Activated CD8-positive, alpha-beta T cell treated with anti-CD3 and anti-CD28 coated beads for 36 hours (primary cell): ENCODE measurements at regions not wholly inside any gene's neighbourhood (a gene's known extent, or its start where the extent isn't known, plus 50 kb on each side); places are given as distances from the start of the nearest gene placed in this dataset.

ENCODE experiments used
- ATAC-seq: fragments of 200-7000 bp; cut with Tn5 transposase; one replicate; pipeline ENCODE4 v1.10.0; 2021; ENCODE audit warnings: mild to moderate bottlenecking, moderate library complexity
- CTCF ChIA-PET: fragments of 350-600 bp; sonication (Branson Sonifier 250); formaldehyde crosslinking; loops from one replicate; lab custom pipeline; 2021; ENCODE audit warnings: antibody characterized with exemption; lab: Charles Lee
- POLR2A ChIA-PET: fragments of 350-600 bp; sonication (Branson Sonifier 250); formaldehyde crosslinking; loops from one replicate; lab custom pipeline; 2021; ENCODE audit warnings: antibody characterized with exemption; lab: Charles Lee
- DNase-seq: peaks from one replicate; pipeline ENCODE4 v3.0.0-alpha.2; 2020
- H3K27ac Mint-ChIP-seq: one replicate; pipeline ENCODE4 v1.8.0; 2021; ENCODE audit warnings: mild to moderate bottlenecking, mixed read lengths
- H3K27me3 Mint-ChIP-seq: one replicate; pipeline ENCODE4 v1.8.0; 2021; ENCODE audit warnings: mixed read lengths
- H3K36me3 Mint-ChIP-seq: one replicate; pipeline ENCODE4 v1.8.0; 2021; ENCODE audit warnings: low read depth, mixed read lengths
- H3K4me1 Mint-ChIP-seq: one replicate; pipeline ENCODE4 v1.8.0; 2021; ENCODE audit warnings: low read depth, mixed read lengths
- H3K4me3 Mint-ChIP-seq: one replicate; pipeline ENCODE4 v1.8.0; 2021; ENCODE audit warnings: mild to moderate bottlenecking, moderate library complexity, mixed read lengths
- H3K9me3 Mint-ChIP-seq: one replicate; pipeline ENCODE4 v1.8.0; 2021; ENCODE audit warnings: mixed read lengths
- CTCF ChIP-seq: fragments of 200-600 bp; IDR thresholded peaks from one replicate; pipeline ENCODE4 v1.8.0; 2022; ENCODE audit warnings: antibody characterized with exemption, mild to moderate bottlenecking
- intact Hi-C: fragments of 100-400 bp; cut with micrococcal nuclease; formaldehyde crosslinking; loops from one replicate; pipeline ENCODE4 v1.10.0; 2022

- ATAC-seq, result no peak
- Mint-ChIP-seq H3K36me3 (no peaks in the 10 kb centered on the region), H3K27me3 (peaks cover 18% of the 10 kb centered on the region), H3K4me3 (no peak overlapping the region), H3K4me1 (no peaks in the 10 kb centered on the region), H3K27ac (no peak overlapping the region), H3K9me3 (no peaks in the 10 kb centered on the region)
- ChIA-PET CTCF (no interaction called here), POLR2A (no interaction called here)
- TF ChIP-seq CTCF, result no peak
- no peak for DNase-seq
- intact Hi-C loops, result loop anchor here (10.0 kb wide), 1 partner anchor 184 kb away; the partner anchor contains the start of gene IGSF21
These were observed 165.9 kb downstream of the ACTL8 start for GRCh38 chr1:17920881-17921640.

- intact Hi-C loops, result loop anchor here (10.0 kb wide), 1 partner anchor 182 kb away; the partner anchor contains the start of gene IGSF21
- no peak overlapping the region for H3K4me3 Mint-ChIP-seq
- no peaks in the 10 kb centered on the region for H3K4me1 Mint-ChIP-seq
- CTCF ChIA-PET, result interaction anchor here (0.7 to 1.6 kb wide), 5 partner anchors 8 to 312 kb away, joined by 3 to 6 read pairs (median 3); no protein-coding TSS in a partner anchor
- no peaks in the 10 kb centered on the region for H3K36me3 Mint-ChIP-seq
- no peaks in the 10 kb centered on the region for H3K9me3 Mint-ChIP-seq
- POLR2A ChIA-PET, result no interaction called here
- TF ChIP-seq CTCF, result no peak
- H3K27me3 Mint-ChIP-seq, result peaks cover 11% of the 10 kb centered on the region
- DNase-seq (peak; percentile 49), ATAC-seq (no peak)
- H3K27ac Mint-ChIP-seq, result no peak overlapping the region
These were observed 167.7 kb downstream of the ACTL8 start for GRCh38 chr1:17922833-17923232.

- POLR2A ChIA-PET, result no interaction called here
- ATAC-seq, result no peak
- Mint-ChIP-seq H3K4me3 (no peak overlapping the region), H3K36me3 (no peaks in the 10 kb centered on the region), H3K27ac (no peak overlapping the region), H3K27me3 (peaks cover 9% of the 10 kb centered on the region), H3K9me3 (no peaks in the 10 kb centered on the region), H3K4me1 (no peaks in the 10 kb centered on the region)
- intact Hi-C loops, result loop anchor here (10.0 kb wide), 1 partner anchor 181 kb away; the partner anchor contains the start of gene IGSF21
- CTCF ChIA-PET, result interaction anchor here (0.7 to 1.6 kb wide), 7 partner anchors 9 to 311 kb away, joined by 3 to 6 read pairs (median 3); no protein-coding TSS in a partner anchor
- no peak for DNase-seq
- no peak for TF ChIP-seq CTCF
These were observed 168.5 kb downstream of the ACTL8 start for GRCh38 chr1:17923666-17924065.

GRCh38 chr1:17924578-17924977 lies 169.4 kb downstream of the ACTL8 start:
- TF ChIP-seq CTCF, result no peak
- intact Hi-C loops, result loop anchor here (10.0 kb wide), 1 partner anchor 180 kb away; the partner anchor contains the start of gene IGSF21
- Mint-ChIP-seq H3K36me3 (no peaks in the 10 kb centered on the region), H3K4me1 (no peaks in the 10 kb centered on the region), H3K27me3 (peaks cover 9% of the 10 kb centered on the region), H3K9me3 (no peaks in the 10 kb centered on the region), H3K4me3 (no peak overlapping the region), H3K27ac (no peak overlapping the region)
- ATAC-seq (no peak), DNase-seq (no peak)
- ChIA-PET CTCF (interaction anchor here (1.3 to 1.5 kb wide), 3 partner anchors 140 to 178 kb away, joined by 3 to 4 read pairs (median 3); no protein-coding TSS in a partner anchor), POLR2A (no interaction called here)
